RWPE2 (cell line): ENCODE measurements at regions not wholly inside any gene's neighbourhood (a gene's known extent, or its start where the extent isn't known, plus 50 kb on each side); places are given as distances from the start of the nearest gene placed in this dataset.
A peak's percentile ranks its signal among the peaks of the same experiment; 100 is the strongest.

Experiments used
- ATAC-seq: fragments of 200-7000 bp; cut with Tn5 transposase; 3 replicates; pipeline ENCODE4 v1.9.1; 2021; ENCODE audit warnings: low read depth
- DNase-seq: peaks from one replicate; pipeline ENCODE4 v3.0.0-alpha.2; 2020; ENCODE audit warnings: low spot score
- H3K27ac ChIP-seq: fragments of 450-650 bp; 2 replicates; pipeline ENCODE4 v1.5.1; 2017; ENCODE audit warnings: mild to moderate bottlenecking; ENCODE audit not compliant: poor library complexity, severe bottlenecking
- H3K27me3 ChIP-seq: fragments of 250-450 bp; sonication (Bioruptor Pico); 2 replicates; pipeline ENCODE4 v1.5.1; 2021; ENCODE audit warnings: mild to moderate bottlenecking, moderate library complexity; ENCODE audit not compliant: insufficient read depth, poor library complexity, severe bottlenecking
- H3K36me3 ChIP-seq: fragments of 250-450 bp; sonication (Bioruptor Pico); 2 replicates; pipeline ENCODE4 v1.5.1; 2020; ENCODE audit warnings: low read depth, mild to moderate bottlenecking, moderate library complexity
- H3K4me1 ChIP-seq: fragments of 250-450 bp; sonication (Bioruptor Pico); 2 replicates; pipeline ENCODE4 v1.5.1; 2021; ENCODE audit warnings: mild to moderate bottlenecking, moderate library complexity; ENCODE audit not compliant: insufficient read depth, poor library complexity, severe bottlenecking
- H3K4me3 ChIP-seq: fragments of 250-450 bp; sonication (Bioruptor Pico); 2 replicates; pipeline ENCODE4 v1.5.1; 2021; ENCODE audit warnings: mild to moderate bottlenecking, moderate library complexity; ENCODE audit not compliant: severe bottlenecking
- H3K9me3 ChIP-seq: fragments of 250-450 bp; sonication (Bioruptor Pico); 2 replicates; pipeline ENCODE4 v1.5.1; 2021; ENCODE audit warnings: mild to moderate bottlenecking, moderate library complexity; ENCODE audit not compliant: severe bottlenecking
- TF ChIP-seq, protein P1 (sequence below): fragments of 450-650 bp; IDR thresholded peaks from one replicate; pipeline ENCODE4 v1.5.1; 2017; ENCODE audit warnings: mild to moderate bottlenecking, moderate library complexity; ENCODE audit not compliant: poor library complexity, severe bottlenecking

DNA sequence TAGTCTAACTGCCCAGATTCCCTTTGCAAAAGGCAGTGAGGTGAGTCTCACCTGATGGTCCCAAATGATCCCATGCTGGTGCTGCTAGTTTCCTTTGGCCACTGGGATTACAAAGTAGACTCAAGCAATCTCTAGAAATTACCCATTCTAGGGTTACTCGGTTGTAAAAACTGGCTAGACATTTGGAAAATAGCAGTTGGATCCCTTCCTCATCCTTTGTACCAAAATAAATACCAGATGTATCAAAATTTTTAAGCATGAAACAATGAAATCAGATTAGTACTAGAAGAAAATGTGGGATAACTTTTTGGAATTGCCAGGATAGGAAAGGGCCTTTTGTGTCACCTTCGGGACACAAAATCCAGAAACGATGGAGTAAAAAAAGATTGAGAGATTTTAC, 112.9 kb upstream of the TOP1 start:
- TF ChIP-seq, protein P1, sequence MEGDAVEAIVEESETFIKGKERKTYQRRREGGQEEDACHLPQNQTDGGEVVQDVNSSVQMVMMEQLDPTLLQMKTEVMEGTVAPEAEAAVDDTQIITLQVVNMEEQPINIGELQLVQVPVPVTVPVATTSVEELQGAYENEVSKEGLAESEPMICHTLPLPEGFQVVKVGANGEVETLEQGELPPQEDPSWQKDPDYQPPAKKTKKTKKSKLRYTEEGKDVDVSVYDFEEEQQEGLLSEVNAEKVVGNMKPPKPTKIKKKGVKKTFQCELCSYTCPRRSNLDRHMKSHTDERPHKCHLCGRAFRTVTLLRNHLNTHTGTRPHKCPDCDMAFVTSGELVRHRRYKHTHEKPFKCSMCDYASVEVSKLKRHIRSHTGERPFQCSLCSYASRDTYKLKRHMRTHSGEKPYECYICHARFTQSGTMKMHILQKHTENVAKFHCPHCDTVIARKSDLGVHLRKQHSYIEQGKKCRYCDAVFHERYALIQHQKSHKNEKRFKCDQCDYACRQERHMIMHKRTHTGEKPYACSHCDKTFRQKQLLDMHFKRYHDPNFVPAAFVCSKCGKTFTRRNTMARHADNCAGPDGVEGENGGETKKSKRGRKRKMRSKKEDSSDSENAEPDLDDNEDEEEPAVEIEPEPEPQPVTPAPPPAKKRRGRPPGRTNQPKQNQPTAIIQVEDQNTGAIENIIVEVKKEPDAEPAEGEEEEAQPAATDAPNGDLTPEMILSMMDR, result no peak
- DNase-seq, result no peak
- Histone ChIP-seq H3K4me1 (no peaks in the 10 kb centered on the region), H3K9me3 (peaks cover 3% of the 10 kb centered on the region), H3K36me3 (no peaks in the 10 kb centered on the region), H3K4me3 (no peak overlapping the region), H3K27ac (no peak overlapping the region), H3K27me3 (peaks cover 4% of the 10 kb centered on the region)
- no peak for ATAC-seq

DNA sequence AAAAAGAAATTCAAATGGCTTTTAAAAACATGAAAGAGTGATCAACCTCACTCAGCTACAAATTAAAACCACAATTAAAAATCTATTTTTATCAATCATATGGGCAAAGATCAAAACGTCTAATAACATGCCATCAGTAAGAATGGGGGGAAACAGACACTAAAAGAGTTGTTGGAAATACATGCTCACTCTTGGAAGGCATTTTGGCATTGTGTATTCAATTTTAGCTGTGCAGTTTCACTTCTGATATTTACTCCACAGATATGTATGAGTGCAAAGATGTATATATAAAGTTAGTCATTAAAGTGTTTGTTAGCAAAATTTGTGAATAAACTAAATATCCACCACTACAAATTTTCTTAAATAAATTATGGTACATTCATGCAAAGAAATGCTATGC, 112.3 kb upstream of the TOP1 start:
- Histone ChIP-seq H3K4me3 (no peak overlapping the region), H3K36me3 (no peaks in the 10 kb centered on the region), H3K9me3 (peaks cover 3% of the 10 kb centered on the region), H3K27ac (no peak overlapping the region), H3K4me1 (no peaks in the 10 kb centered on the region), H3K27me3 (peaks cover 4% of the 10 kb centered on the region)
- TF ChIP-seq, protein P1, result no peak
- ATAC-seq, result no peak
- DNase-seq, result no peak

DNA sequence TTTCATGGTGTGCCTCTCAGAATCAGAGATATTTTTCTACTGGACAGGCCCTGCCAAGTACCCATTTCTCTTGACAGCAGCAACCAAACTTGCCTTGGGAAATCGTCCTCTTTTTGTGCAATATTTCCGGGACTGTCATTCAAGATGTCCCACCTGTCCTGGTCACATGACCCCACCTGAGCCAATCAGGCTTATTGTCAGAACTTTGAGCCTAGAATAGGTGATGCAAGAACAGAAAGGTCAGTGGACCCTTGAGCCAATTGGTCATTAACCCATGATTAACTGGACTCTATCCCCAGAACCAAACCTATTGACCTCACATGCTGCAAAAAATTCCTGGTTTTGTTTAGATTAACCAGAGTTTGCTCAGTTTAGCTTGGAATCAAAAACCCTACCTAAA, 108.3 kb upstream of the TOP1 start:
- Histone ChIP-seq H3K4me1 (no peaks in the 10 kb centered on the region), H3K27me3 (peaks cover 14% of the 10 kb centered on the region), H3K36me3 (no peaks in the 10 kb centered on the region), H3K9me3 (peaks cover 3% of the 10 kb centered on the region), H3K27ac (no peak overlapping the region), H3K4me3 (no peak overlapping the region)
- no peak for ATAC-seq
- TF ChIP-seq, protein P1, result no peak
- DNase-seq, result no peak

DNA sequence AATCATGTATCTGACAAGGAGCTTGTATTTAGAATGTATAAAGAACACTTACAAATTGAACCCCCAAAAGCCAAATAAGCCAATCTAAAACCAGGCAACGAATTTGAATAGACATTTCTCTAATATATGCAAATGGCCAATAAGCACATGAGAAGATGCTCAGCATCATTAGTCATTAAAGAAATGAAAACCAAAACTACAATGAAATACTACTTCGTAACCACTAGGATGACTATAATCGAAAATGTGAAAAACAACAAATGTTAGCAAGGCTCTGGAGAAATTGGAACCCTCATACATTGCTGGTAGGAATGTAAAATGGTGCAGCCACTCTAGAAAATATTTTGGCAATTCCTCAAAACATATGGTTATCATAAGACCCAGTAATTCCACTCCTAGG, 105.8 kb upstream of the TOP1 start:
- no peak for DNase-seq
- no peaks in the 10 kb centered on the region for H3K4me1 ChIP-seq
- no peak for ATAC-seq
- no peaks in the 10 kb centered on the region for H3K9me3 ChIP-seq
- peaks cover 10% of the 10 kb centered on the region for H3K27me3 ChIP-seq
- no peak overlapping the region for H3K4me3 ChIP-seq
- TF ChIP-seq, protein P1, result no peak
- no peaks in the 10 kb centered on the region for H3K36me3 ChIP-seq
- no peak overlapping the region for H3K27ac ChIP-seq

DNA sequence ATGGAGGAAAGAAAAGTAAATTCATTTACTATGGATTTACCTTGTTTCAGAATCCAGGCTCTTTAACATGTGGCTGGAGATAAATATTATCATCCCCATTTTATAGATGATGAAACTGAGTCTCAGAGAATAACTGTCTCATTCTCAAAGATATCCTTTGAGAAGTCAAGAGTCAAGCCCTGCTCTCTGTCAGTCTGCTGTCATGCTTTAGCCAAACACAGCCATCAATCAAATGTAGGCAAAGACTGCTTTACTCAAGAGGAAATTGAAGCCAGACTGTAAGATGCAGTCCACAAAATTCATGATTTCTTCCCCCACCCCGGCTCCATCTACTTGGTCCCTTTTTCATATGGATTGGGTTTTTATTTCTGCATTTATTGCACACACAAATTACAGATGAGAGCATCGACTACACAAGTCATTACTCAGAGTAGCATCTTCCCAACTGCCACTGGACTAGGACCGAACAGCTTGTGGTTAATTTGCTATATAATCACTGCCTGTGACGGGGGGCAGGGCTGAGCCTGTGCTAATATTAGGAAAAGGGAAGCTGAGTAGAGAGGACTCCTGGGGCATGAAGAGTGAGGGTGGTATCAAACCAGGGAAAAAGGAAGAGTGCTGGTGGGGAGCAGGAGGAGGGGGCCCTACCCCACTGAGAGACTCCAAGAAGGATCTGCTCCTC, 102.7 kb upstream of the TOP1 start:
- Histone ChIP-seq H3K27me3 (peaks cover 10% of the 10 kb centered on the region), H3K4me1 (no peaks in the 10 kb centered on the region), H3K27ac (no peak overlapping the region), H3K9me3 (no peaks in the 10 kb centered on the region), H3K36me3 (no peaks in the 10 kb centered on the region), H3K4me3 (no peak overlapping the region)
- TF ChIP-seq, protein P1, result no peak
- ATAC-seq, result peak; percentile 14; the same call in 1 of the 3 replicates
- no peak for DNase-seq
